Myocyte (in vitro differentiated cells): ENCODE measurements at regions not wholly inside any gene's neighbourhood (a gene's known extent, or its start where the extent isn't known, plus 50 kb on each side); places are given as distances from the start of the nearest gene placed in this dataset.
"Not testable (repeated sequence)": the region's sequence is repeated elsewhere in the genome, so short reads cannot be mapped to it uniquely, and the experiment has no call there.

Experiments used
- DNase-seq: peaks from one replicate; pipeline ENCODE4 v3.0.0-alpha.2; 2012; ENCODE audit warnings: low read depth

GRCh38 chr2:82476094-82476493 lies 1983.0 kb downstream of the SUCLG1 start:
- no peak for DNase-seq

- DNase-seq: no peak
These were observed 2030.8 kb downstream of the SUCLG1 start for GRCh38 chr2:82428251-82428650.

GRCh38 chr2:82412021-82412420 lies 2047.1 kb downstream of the SUCLG1 start:
- DNase-seq: no peak

- DNase-seq: peak; percentile 22
These were observed 2048.0 kb downstream of the SUCLG1 start for GRCh38 chr2:82411071-82411470.

GRCh38 chr2:82395531-82395930 lies 2063.5 kb downstream of the SUCLG1 start:
- no peak for DNase-seq

- DNase-seq: no peak
These were observed 2067.7 kb downstream of the SUCLG1 start for GRCh38 chr2:82391386-82391785.

- DNase-seq: no peak
These were observed 2051.1 kb upstream of the LRRTM1 start for GRCh38 chr2:82355622-82356021.

GRCh38 chr2:82345910-82346309 lies 2041.4 kb upstream of the LRRTM1 start:
- no peak for DNase-seq

- no peak for DNase-seq
These were observed 2040.1 kb upstream of the LRRTM1 start for GRCh38 chr2:82344670-82345069.

GRCh38 chr2:82342356-82342755 lies 2037.8 kb upstream of the LRRTM1 start:
- DNase-seq: peak; percentile 35

GRCh38 chr2:82340578-82341053 lies 2036.1 kb upstream of the LRRTM1 start:
- peak; percentile 58 for DNase-seq

- DNase-seq: no peak
These were observed 2035.3 kb upstream of the LRRTM1 start for GRCh38 chr2:82339805-82340204.

- DNase-seq: no peak
These were observed 2029.1 kb upstream of the LRRTM1 start for GRCh38 chr2:82333697-82334096.

GRCh38 chr2:82330155-82330554 lies 2025.6 kb upstream of the LRRTM1 start:
- DNase-seq: no peak

GRCh38 chr2:82326180-82326767 lies 2021.7 kb upstream of the LRRTM1 start:
- DNase-seq: not testable (repeated sequence)

GRCh38 chr2:82320296-82320695 lies 2015.7 kb upstream of the LRRTM1 start:
- DNase-seq: peak; percentile 54

GRCh38 chr2:82317012-82317411 lies 2012.5 kb upstream of the LRRTM1 start:
- no peak for DNase-seq

- no peak for DNase-seq
These were observed 2012.0 kb upstream of the LRRTM1 start for GRCh38 chr2:82316586-82316985.

GRCh38 chr2:82314836-82315472 lies 2010.4 kb upstream of the LRRTM1 start:
- no peak for DNase-seq

GRCh38 chr2:82307511-82307910 lies 2003.0 kb upstream of the LRRTM1 start:
- no peak for DNase-seq

- no peak for DNase-seq
These were observed 1997.0 kb upstream of the LRRTM1 start for GRCh38 chr2:82301506-82301905.

GRCh38 chr2:82289446-82289845 lies 1984.9 kb upstream of the LRRTM1 start:
- no peak for DNase-seq

- DNase-seq: no peak
These were observed 1978.5 kb upstream of the LRRTM1 start for GRCh38 chr2:82283075-82283474.
